Lower lobe of right lung (tissue), 2 donors: ENCODE measurements at regions not wholly inside any gene's neighbourhood (a gene's known extent, or its start where the extent isn't known, plus 50 kb on each side); places are given as distances from the start of the nearest gene placed in this dataset.

Experiments
- ATAC-seq, 2 donors: fragments of 200-7000 bp; cut with Tn5 transposase; one replicate each; pipeline ENCODE4 v1.9.1; 2020 to 2022; ENCODE audit warnings: mild to moderate bottlenecking in 2 of 2, moderate library complexity in 2 of 2
- DNase-seq: peaks from one replicate; pipeline ENCODE4 v3.0.0-alpha.2; 2020
- H3K27ac ChIP-seq: fragments of 200-600 bp; one replicate; pipeline ENCODE4 v1.8.0; 2022
- H3K27me3 ChIP-seq: fragments of 200-600 bp; one replicate; pipeline ENCODE4 v1.8.0; 2022; ENCODE audit warnings: low read depth
- H3K36me3 ChIP-seq: fragments of 200-600 bp; one replicate; pipeline ENCODE4 v1.8.0; 2022; ENCODE audit warnings: mild to moderate bottlenecking
- H3K4me1 ChIP-seq: fragments of 200-600 bp; one replicate; pipeline ENCODE4 v1.8.0; 2022
- H3K4me3 ChIP-seq: fragments of 200-600 bp; one replicate; pipeline ENCODE4 v1.8.0; 2022; ENCODE audit warnings: mild to moderate bottlenecking
- H3K9me3 ChIP-seq: fragments of 200-600 bp; one replicate; pipeline ENCODE4 v1.8.0; 2022
- CTCF ChIP-seq: fragments of 200-600 bp; IDR thresholded peaks from one replicate; pipeline ENCODE4 v1.8.0; 2022; ENCODE audit warnings: antibody characterized with exemption, mild to moderate bottlenecking
- intact Hi-C: fragments of 100-400 bp; cut with DNase I; formaldehyde crosslinking; loops from one replicate; pipeline ENCODE4 v1.11.0; 2022
- donor health status: DM: no; HTN: yes; CAD: no; lungs with severe emphysema.

GRCh38 chr2:72006188-72006736 lies 141.4 kb downstream of the CYP26B1 start:
- Histone ChIP-seq H3K4me1 (no peaks in the 10 kb centered on the region), H3K36me3 (no peaks in the 10 kb centered on the region), H3K27ac (no peak overlapping the region), H3K9me3 (no peaks in the 10 kb centered on the region), H3K4me3 (no peak overlapping the region), H3K27me3 (no peaks in the 10 kb centered on the region)
- no peak for TF ChIP-seq CTCF
- no peak for ATAC-seq
- no peak for DNase-seq
- intact Hi-C loops = no loop called here

GRCh38 chr2:72004976-72005375 lies 142.7 kb downstream of the CYP26B1 start:
- intact Hi-C loops = no loop called here
- no peak overlapping the region for H3K27ac ChIP-seq

GRCh38 chr2:72004201-72004915 lies 143.3 kb downstream of the CYP26B1 start:
- H3K36me3 ChIP-seq = no peaks in the 10 kb centered on the region
- no peak overlapping the region for H3K27ac ChIP-seq
- no peak for DNase-seq
- no peaks in the 10 kb centered on the region for H3K9me3 ChIP-seq
- H3K4me3 ChIP-seq = no peak overlapping the region
- H3K4me1 ChIP-seq = no peaks in the 10 kb centered on the region
- no peak for TF ChIP-seq CTCF
- ATAC-seq = no peak
- intact Hi-C loops = no loop called here
- no peaks in the 10 kb centered on the region for H3K27me3 ChIP-seq

More at GRCh38 chr2:72004976-72005375, 142.7 kb downstream of the CYP26B1 start:
- Histone ChIP-seq H3K27me3 (no peaks in the 10 kb centered on the region), H3K36me3 (no peaks in the 10 kb centered on the region), H3K4me3 (no peak overlapping the region), H3K9me3 (no peaks in the 10 kb centered on the region), H3K4me1 (no peaks in the 10 kb centered on the region)
- DNase-seq (no peak), ATAC-seq (no peak)
- no peak for TF ChIP-seq CTCF

- no peak for ATAC-seq
- H3K36me3 ChIP-seq = no peaks in the 10 kb centered on the region
- H3K9me3 ChIP-seq = no peaks in the 10 kb centered on the region
- DNase-seq = no peak
- no peak for TF ChIP-seq CTCF
- H3K27ac ChIP-seq = no peak overlapping the region
- H3K4me1 ChIP-seq = no peaks in the 10 kb centered on the region
- no peaks in the 10 kb centered on the region for H3K27me3 ChIP-seq
- no peak overlapping the region for H3K4me3 ChIP-seq
- intact Hi-C loops = no loop called here
Measured at GRCh38 chr2:72003796-72004195, 143.9 kb downstream of the CYP26B1 start.

GRCh38 chr2:72003124-72003523 lies 144.5 kb downstream of the CYP26B1 start:
- intact Hi-C loops = no loop called here

More at GRCh38 chr2:72003124-72003523, 144.5 kb downstream of the CYP26B1 start:
- DNase-seq (no peak), ATAC-seq (no peak)
- TF ChIP-seq CTCF = no peak
- no peaks in the 10 kb centered on the region for H3K27me3 ChIP-seq
- H3K36me3 ChIP-seq = no peaks in the 10 kb centered on the region
- H3K9me3 ChIP-seq = no peaks in the 10 kb centered on the region
- H3K27ac ChIP-seq = no peak overlapping the region
- no peak overlapping the region for H3K4me3 ChIP-seq
- H3K4me1 ChIP-seq = no peaks in the 10 kb centered on the region
